ENCODE measurements at regions not wholly inside any gene's neighbourhood (a gene's known extent, or its start where the extent isn't known, plus 50 kb on each side); places are given as distances from the start of the nearest gene placed in this dataset.

DNA sequence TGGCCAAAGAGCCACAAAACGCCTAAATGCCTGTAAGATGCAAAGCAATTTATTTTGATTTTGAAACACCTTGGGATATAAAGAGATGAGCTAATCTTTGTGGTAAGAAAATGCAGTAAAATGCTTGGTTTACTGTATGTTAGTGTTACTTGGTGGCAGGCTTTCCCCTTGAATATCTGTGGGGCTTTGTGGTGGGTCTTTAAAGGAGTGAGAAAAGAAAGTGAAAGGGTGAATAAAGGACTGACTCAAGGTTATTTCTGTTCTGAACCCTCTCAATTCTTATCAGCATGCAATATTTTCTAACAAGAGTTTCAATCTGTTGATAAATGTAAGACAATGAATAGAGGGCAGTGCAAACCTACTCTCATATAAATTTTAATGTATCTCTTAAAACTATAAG is 1555.9 kb upstream of the RAG2 start:
- H3K9me2 ChIP-seq (ENCODE audit: insufficient read depth): no peaks in the 10 kb centered on the region

DNA sequence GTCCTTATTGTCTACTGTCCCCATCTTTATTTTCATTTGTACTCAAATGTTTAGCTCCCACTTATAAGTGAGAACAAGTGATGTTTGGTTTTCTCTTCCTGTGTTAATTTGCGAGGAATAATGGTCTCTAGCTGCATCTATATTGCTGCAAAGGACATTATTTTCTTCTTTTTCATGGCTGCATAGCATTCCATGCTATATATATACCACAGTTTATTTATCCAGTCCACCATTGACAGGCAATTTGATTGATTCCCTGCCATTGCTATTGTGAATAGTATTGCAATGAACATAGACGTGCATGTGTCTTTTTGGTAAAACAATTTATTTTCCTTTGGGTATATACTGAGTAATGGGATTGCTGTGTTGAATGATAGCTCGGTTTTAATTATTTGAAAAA is 1545.8 kb upstream of the RAG2 start:
- Histone ChIP-seq H3K27ac (no peak overlapping the region), H3F3A (ENCODE audit: insufficient read depth) (no peaks in the 10 kb centered on the region), H3K4me2 (ENCODE audit: unreplicated experiment) (no peak overlapping the region), H3K4me3 (no peak overlapping the region), H3K4me1 (ENCODE audit: insufficient read depth) (no peaks in the 10 kb centered on the region), H3K27me3 (replicated peaks; ENCODE audit: insufficient read depth) (no peaks in the 10 kb centered on the region), H3K9me2 (ENCODE audit: insufficient read depth) (no peaks in the 10 kb centered on the region), H2AFZ (no peak overlapping the region), H3K36me3 (ENCODE audit: low read depth) (no peaks in the 10 kb centered on the region), H3K9ac (no peak overlapping the region), H3K9me3 (ENCODE audit: low read depth) (no peaks in the 10 kb centered on the region), H3K79me2 (ENCODE audit: insufficient read depth) (no peaks in the 10 kb centered on the region), H4K20me1 (ENCODE audit: insufficient read depth) (no peaks in the 10 kb centered on the region)
- in situ Hi-C loops (cut with MboI): no loop called here
- 12 to 13% methylated on average over 3 of the region's 3 CpGs for WGBS, 2 experiments (ENCODE audit: low coverage in 1 of 2, low lambda C conversion rate in 2 of 2, missing lambda C conversion rate in 2 of 2)
- TF ChIP-seq EZH2phosphoT487 (IDR thresholded peaks at IDR 0.05; ENCODE audit: insufficient read depth, low read depth) (no peak), EZH2 (IDR thresholded peaks at IDR 0.05; ENCODE audit: insufficient read depth, poor library complexity, severe bottlenecking) (no peak)
- no peak for DNase-seq

More for the DNA sequence above, 1555.9 kb upstream of the RAG2 start:
- Histone ChIP-seq H3K9me3 (ENCODE audit: low read depth) (no peaks in the 10 kb centered on the region), H3K4me2 (ENCODE audit: unreplicated experiment) (no peak overlapping the region), H3K9ac (no peak overlapping the region), H4K20me1 (ENCODE audit: insufficient read depth) (no peaks in the 10 kb centered on the region), H3K36me3 (ENCODE audit: low read depth) (no peaks in the 10 kb centered on the region), H3K4me3 (no peak overlapping the region), H3K27me3 (replicated peaks; ENCODE audit: insufficient read depth) (no peaks in the 10 kb centered on the region), H3K27ac (no peak overlapping the region), H3F3A (ENCODE audit: insufficient read depth) (no peaks in the 10 kb centered on the region), H3K79me2 (ENCODE audit: insufficient read depth) (no peaks in the 10 kb centered on the region), H3K4me1 (ENCODE audit: insufficient read depth) (no peaks in the 10 kb centered on the region), H2AFZ (no peak overlapping the region)
- TF ChIP-seq EZH2 (IDR thresholded peaks at IDR 0.05; ENCODE audit: insufficient read depth, poor library complexity, severe bottlenecking) (no peak), EZH2phosphoT487 (IDR thresholded peaks at IDR 0.05; ENCODE audit: insufficient read depth, low read depth) (no peak)
- in situ Hi-C loops (cut with MboI): no loop called here
- 2 to 3% methylated on average over 1 of the region's 1 CpG for WGBS, 2 experiments (ENCODE audit: low coverage in 1 of 2, low lambda C conversion rate in 2 of 2, missing lambda C conversion rate in 2 of 2)
- DNase-seq: no peak

DNA sequence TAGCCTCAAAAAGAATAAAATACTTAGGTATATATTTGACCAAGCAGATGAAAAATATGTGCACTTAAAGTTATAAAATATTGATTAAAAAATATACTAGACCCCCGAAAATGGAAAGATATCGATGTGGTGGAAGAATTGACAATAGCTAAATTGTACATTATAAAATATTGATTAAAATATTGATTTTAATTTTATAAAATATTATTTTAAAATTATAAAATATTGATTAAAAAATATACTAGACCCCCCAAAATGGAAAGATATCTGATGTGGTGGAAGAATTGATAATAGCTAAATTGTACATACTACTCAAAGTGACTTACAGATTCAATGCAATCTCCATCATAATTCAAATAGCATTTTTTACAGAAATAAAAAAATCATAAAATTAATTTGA is 1540.9 kb upstream of the RAG2 start:
- 16 to 22% methylated on average over 2 of the region's 2 CpGs for WGBS, 2 experiments (ENCODE audit: low coverage in 1 of 2, low lambda C conversion rate in 2 of 2, missing lambda C conversion rate in 2 of 2)
- Histone ChIP-seq H3K79me2 (ENCODE audit: insufficient read depth) (no peaks in the 10 kb centered on the region), H3K27ac (no peak overlapping the region), H3K27me3 (replicated peaks; ENCODE audit: insufficient read depth) (no peaks in the 10 kb centered on the region), H3K9ac (no peak overlapping the region), H3K4me3 (no peak overlapping the region), H4K20me1 (ENCODE audit: insufficient read depth) (no peaks in the 10 kb centered on the region), H3F3A (ENCODE audit: insufficient read depth) (no peaks in the 10 kb centered on the region), H3K4me2 (ENCODE audit: unreplicated experiment) (no peak overlapping the region), H3K9me3 (ENCODE audit: low read depth) (no peaks in the 10 kb centered on the region), H3K4me1 (ENCODE audit: insufficient read depth) (no peaks in the 10 kb centered on the region), H3K9me2 (ENCODE audit: insufficient read depth) (no peaks in the 10 kb centered on the region), H3K36me3 (ENCODE audit: low read depth) (no peaks in the 10 kb centered on the region), H2AFZ (no peak overlapping the region)
- no peak for DNase-seq
- in situ Hi-C loops (cut with MboI): no loop called here
- TF ChIP-seq EZH2 (IDR thresholded peaks at IDR 0.05; ENCODE audit: insufficient read depth, poor library complexity, severe bottlenecking) (no peak), EZH2phosphoT487 (IDR thresholded peaks at IDR 0.05; ENCODE audit: insufficient read depth, low read depth) (no peak)

DNA sequence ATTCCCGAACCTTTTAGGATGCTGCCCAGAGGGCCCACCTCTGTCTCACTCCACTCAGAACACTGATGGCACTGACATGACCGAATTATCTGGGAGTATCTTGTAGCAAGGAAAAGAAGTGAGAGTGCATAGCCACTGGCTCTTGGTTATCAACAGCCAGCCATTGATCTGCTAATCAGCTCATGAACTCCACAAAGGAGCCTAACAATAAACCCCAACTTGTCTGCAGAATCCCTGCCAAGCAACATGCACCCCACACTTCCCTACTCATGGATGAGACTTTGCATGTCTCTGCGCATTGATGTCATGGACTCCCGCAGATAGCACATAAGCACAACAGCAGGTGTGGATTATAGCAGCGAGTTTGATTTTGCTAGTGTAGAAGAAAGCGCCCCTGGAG is 1538.9 kb upstream of the RAG2 start:
- in situ Hi-C loops (cut with MboI): no loop called here
- Histone ChIP-seq H2AFZ (no peak overlapping the region), H3K9me2 (ENCODE audit: insufficient read depth) (no peaks in the 10 kb centered on the region), H3K27ac (no peak overlapping the region), H3K27me3 (replicated peaks; ENCODE audit: insufficient read depth) (no peaks in the 10 kb centered on the region), H3K9me3 (ENCODE audit: low read depth) (no peaks in the 10 kb centered on the region), H3K4me3 (no peak overlapping the region), H3K79me2 (ENCODE audit: insufficient read depth) (no peaks in the 10 kb centered on the region), H3K9ac (no peak overlapping the region), H4K20me1 (ENCODE audit: insufficient read depth) (no peaks in the 10 kb centered on the region), H3K4me1 (ENCODE audit: insufficient read depth) (no peaks in the 10 kb centered on the region), H3K4me2 (ENCODE audit: unreplicated experiment) (no peak overlapping the region), H3F3A (ENCODE audit: insufficient read depth) (no peaks in the 10 kb centered on the region), H3K36me3 (ENCODE audit: low read depth) (no peaks in the 10 kb centered on the region)
- 46 to 55% methylated on average over 6 of the region's 6 CpGs for WGBS, 2 experiments (ENCODE audit: low coverage in 1 of 2, low lambda C conversion rate in 2 of 2, missing lambda C conversion rate in 2 of 2)
- no peak for DNase-seq
- TF ChIP-seq EZH2 (IDR thresholded peaks at IDR 0.05; ENCODE audit: insufficient read depth, poor library complexity, severe bottlenecking) (no peak), EZH2phosphoT487 (IDR thresholded peaks at IDR 0.05; ENCODE audit: insufficient read depth, low read depth) (no peak)

DNA sequence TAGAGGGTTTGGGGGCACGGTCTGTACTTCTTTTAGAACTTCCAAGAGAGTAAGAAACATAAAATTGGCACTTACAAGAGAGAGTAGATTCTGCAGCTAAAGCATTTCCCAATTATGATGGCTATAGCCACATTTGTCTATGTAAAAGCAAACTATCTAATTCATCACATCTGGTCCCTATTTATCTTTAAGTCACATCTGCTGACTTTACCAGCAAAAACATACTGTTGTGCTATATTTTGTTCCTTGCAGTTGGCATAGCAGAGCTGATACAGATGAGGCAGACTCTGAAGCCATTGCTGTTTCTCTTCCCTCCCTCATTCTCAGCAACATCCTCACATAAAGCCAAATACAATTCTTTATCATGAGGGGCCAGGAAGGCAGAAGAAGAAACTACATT is 1533.5 kb upstream of the RAG2 start:
- Histone ChIP-seq H3K4me2 (ENCODE audit: unreplicated experiment) (no peak overlapping the region), H3K4me1 (ENCODE audit: insufficient read depth) (no peaks in the 10 kb centered on the region), H3K9me2 (ENCODE audit: insufficient read depth) (no peaks in the 10 kb centered on the region), H2AFZ (no peak overlapping the region), H3F3A (ENCODE audit: insufficient read depth) (no peaks in the 10 kb centered on the region), H4K20me1 (ENCODE audit: insufficient read depth) (no peaks in the 10 kb centered on the region), H3K9me3 (ENCODE audit: low read depth) (no peaks in the 10 kb centered on the region), H3K36me3 (ENCODE audit: low read depth) (no peaks in the 10 kb centered on the region), H3K27ac (no peak overlapping the region), H3K4me3 (no peak overlapping the region), H3K9ac (no peak overlapping the region), H3K79me2 (ENCODE audit: insufficient read depth) (no peaks in the 10 kb centered on the region), H3K27me3 (replicated peaks; ENCODE audit: insufficient read depth) (no peaks in the 10 kb centered on the region)
- in situ Hi-C loops (cut with MboI): no loop called here
- WGBS, 2 experiments (ENCODE audit: low coverage in 1 of 2, low lambda C conversion rate in 2 of 2, missing lambda C conversion rate in 2 of 2): 4 to 5% methylated on average over 1 of the region's 1 CpG
- no peak for TF ChIP-seq EZH2phosphoT487 (IDR thresholded peaks at IDR 0.05; ENCODE audit: insufficient read depth, low read depth)
- no peak for TF ChIP-seq EZH2 (IDR thresholded peaks at IDR 0.05; ENCODE audit: insufficient read depth, poor library complexity, severe bottlenecking)
- DNase-seq: no peak

All from GM23248 (cell line).